Stimulated activated CD4-positive, alpha-beta T cell treated with anti-CD3 and anti-CD28 coated beads, Interleukin-4, amount 100 ng/mL, for 1 hour (primary cell): ENCODE measurements at regions not wholly inside any gene's neighbourhood (a gene's known extent, or its start where the extent isn't known, plus 50 kb on each side); places are given as distances from the start of the nearest gene placed in this dataset.
A peak's percentile ranks its signal among the peaks of the same experiment; 100 is the strongest.
"Not testable (repeated sequence)": the region's sequence is repeated elsewhere in the genome, so short reads cannot be mapped to it uniquely, and the experiment has no call there.

Source experiments
- DNase-seq: peaks from one replicate; pipeline ENCODE4 v3.0.0-alpha.2; 2020

DNA sequence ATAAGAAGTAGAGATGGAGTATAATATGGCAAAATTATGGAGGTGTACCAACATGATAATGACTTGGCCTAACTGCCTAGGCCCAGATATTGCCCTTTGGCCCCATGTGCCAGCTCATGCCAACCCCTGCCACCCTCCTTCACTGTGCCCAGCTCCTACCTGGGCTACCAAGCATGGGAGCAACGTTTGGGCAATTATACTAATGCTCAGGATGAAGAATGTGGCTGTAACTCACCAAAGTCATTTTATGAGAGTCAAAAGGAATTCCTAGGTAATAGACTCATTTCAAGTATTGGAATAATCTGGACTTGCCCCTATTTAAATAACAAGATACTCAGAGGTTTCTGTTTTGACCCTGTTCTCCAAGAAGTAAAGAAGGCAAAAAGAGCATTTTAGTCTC lies 240.2 kb upstream of the IL12A start:
- DNase-seq = no peak

DNA sequence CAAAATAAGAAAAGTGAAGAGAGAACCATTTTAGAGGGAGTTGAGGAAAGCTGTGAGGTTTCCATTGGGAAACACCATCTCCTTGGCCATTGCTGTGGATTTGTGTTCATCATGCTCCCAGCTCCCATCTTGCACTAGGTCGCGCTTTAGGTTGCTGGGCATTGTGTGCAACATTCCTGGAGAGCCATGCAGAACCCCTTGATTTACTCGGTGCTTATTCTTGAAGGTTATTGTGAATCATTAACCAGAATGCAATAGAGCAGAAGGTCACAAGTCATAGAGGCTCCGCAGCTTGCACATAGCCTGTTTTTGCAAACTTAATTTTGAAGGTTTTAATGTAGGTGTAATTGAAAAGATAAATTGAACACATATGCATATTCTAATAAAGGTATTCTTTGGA lies 239.2 kb upstream of the IL12A start:
- DNase-seq = no peak

DNA sequence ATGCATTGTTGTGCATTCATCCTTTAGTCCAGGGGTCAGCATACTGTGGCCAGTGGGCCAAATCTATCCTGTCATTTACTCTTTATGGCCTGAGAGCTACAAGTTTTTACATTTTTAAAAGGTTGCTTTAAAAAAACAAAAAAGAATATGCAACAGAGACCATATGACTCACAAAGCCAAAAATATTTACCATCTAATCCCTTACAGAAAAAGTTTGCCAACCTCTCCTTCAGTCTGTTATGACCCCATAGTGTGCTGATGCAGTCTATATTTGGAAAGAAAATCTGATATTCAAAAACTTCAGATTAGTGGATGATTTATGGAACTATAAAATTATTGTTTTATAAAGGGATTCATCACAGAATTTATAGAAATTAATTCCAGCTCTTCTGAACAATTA lies 237.5 kb upstream of the IL12A start:
- no peak for DNase-seq

DNA sequence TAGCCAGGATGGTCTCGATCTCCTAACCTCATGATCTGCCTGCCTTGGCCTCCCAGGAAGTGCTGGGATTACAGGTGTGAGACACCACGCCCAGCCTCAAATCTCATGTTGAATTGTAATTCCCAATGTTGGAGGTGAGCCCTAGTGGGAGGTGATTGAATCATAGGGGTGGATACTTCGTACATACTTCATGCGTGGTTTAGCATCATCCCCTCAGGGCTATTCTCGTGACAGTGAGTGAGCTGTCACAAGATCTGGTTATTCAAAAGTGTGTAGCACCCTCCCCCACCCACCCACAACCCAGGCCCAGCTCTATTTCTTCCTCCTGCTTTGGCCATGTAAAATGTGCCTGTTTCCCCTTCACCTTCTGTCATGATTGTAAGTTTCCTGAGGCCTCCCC lies 236.9 kb upstream of the IL12A start:
- DNase-seq = no peak

DNA sequence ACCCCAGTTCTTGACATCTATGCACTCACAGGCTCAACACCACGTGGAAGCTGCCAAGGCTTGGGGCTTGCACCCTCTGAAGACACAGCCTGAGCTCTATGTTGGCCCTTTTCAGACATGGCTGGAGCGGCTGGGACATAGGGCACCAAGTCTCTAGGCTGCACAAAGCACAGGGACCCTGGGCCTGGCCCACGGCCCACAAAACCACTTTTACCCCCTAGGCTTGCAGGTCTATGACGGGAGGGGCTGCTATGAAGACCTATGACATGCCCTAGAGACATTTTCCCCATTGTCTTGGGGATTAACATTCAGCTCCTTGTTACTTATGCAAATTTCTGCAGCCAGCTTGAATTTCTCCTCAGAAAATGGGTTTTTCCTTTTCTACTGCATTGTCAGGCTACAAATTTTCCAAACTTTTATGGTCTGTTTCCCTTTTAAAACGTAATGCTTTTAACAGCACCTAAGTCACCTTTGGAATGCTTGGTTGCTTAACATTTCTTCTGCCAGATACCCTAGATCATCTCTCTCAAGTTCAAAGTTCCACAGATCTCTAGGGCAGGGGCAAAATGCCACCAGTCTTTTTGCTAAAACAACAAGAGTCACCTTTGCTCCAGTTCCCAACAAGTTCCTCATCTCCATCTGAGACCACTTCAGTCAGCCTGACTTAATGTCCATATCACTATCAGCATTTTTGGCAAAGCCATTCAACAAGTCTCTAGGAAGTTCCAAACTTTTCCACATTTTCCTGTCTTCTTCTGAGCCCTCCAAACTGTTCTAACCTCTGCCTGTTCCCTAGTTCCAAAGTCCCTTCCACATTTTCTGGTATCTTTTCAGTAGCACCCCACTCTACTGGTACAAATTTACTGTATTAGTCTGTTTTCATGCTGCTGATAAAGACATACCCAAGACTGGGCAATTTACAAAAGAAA lies 232.1 kb upstream of the IL12A start:
- not testable (repeated sequence) for DNase-seq

DNA sequence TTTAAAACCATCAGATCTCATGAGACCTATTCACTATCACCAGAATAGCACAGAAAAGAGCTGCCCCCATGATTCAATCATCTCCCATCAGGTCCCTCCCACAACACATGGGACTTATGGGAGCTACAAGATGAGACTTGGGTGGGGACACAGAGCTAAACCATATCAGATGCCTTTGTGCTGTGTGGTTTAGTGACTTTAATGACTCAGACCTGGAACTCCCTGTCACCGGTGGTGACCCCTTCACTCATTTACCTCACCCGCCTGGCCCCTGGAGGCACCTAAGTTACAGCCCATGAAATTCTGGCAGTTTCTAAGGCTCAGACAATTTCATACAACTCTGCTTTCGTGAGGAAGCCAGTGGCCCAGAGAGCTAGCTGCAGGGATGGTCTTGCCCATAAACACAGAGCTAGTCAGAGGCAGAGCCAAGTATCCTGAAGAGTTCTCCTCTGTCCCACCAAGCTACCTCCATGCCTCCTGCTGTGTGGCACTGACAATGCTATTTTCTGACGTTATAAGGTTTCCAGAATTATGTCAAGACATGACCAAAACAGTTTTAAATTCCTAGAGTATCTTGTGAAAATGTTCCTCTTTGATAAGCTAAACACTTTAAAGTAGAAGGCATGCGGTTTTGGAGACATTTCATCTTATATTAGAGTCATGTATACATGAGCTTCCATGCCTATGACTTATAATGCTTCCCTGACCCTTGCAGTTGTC lies 231.1 kb upstream of the IL12A start:
- DNase-seq = no peak

DNA sequence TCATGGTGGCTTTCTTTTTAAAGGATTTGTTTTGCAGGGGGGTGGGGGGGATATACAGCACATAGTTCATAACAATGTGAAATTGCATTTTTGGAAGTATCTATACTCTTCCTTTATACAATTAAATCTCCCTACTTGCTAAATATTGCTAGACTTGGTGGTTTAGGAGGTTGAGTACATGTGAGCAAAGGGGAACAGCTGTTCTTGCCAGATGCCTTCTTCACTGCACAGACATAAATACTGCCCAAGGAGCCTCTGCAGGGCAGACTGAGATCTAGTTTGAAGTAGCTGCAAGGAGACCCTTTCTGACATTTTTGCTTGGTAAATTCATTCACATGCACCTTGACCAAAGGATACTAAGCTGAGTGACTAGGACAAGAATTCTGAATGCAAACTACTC lies 228.6 kb upstream of the IL12A start:
- DNase-seq = no peak

DNA sequence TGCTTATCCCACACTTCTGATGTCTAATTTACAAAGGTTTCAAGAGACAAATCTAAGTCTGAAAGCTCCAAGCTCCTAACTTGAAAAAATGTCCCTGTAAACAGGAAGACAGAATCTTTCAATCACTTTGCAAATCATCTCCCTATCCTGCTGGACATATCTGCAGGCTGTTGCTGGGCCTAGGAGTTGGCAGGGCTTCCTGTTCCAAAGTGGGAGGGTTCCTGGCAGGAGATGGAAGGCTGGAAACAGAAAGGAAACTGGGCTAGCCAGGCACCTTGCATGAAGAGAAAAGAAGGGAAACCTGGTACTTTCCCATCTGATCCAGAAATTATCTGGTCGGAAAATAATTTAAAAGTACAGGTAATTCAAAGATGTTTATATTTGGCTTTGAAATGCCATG lies 227.3 kb upstream of the IL12A start:
- DNase-seq = no peak

DNA sequence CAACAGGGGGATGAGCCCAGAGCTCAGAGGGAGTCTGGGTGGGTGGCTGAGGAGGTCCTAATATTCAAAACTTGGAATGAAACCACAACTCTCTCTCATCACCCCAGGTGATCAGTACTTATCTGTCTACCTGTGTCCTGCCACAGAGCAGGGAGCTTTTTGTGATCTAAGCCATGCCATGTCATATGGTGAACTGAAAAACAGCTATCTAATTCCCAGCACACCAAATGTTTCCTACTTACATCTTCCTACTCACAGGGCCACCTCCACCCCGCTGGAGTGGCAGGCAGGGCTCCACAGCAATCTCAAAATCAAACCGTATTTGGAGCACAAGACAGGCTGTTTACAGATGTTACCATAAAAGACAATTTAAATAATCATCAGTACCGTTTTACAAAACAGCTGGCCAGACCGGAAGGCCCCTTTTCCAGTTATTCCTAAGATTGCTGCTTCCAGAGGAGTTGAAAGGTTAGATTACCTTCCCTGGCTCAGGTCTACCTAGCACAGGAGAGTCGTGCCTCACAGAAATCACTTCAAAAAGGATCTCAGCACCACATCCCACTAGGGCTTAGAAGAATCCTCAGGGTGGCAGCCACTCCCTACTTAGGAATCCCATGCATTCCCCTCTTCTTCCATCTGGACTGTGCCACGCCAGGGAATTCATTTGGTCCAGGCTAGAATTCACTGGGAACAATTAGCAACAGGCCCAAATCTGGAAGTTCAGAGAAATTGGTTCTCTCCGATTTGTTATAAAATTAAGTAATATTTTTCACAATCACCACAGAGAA lies 226.6 kb upstream of the IL12A start:
- DNase-seq = no peak

DNA sequence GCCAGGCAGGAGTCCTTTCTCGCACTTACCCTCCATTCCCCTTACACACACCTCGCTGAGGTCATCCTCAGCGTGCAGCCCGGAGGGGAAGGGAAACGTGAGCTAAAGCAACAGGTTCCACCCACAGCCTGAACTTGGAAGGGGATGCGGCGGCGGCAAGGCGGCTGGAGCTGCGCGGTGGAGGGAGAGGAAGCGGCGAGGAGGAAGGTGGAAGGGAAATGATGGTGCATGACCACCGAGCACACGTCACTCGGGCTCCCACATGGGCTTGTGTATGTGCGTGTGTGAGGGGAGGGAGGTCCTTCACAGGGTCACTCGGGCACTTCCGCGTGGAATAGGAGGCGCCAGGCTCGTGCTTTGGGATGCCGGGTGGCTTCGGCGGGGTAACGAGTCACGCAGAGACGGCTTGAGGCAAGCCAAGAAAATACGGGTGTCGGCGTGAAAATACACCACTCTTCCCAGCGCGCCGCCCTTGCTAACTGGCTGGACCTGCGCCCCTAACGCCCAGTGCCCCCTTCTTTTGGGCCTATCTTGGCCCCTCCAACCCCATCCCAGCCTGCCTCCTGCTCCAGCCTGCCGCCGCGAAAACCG lies 225.5 kb upstream of the IL12A start:
- no peak for DNase-seq

DNA sequence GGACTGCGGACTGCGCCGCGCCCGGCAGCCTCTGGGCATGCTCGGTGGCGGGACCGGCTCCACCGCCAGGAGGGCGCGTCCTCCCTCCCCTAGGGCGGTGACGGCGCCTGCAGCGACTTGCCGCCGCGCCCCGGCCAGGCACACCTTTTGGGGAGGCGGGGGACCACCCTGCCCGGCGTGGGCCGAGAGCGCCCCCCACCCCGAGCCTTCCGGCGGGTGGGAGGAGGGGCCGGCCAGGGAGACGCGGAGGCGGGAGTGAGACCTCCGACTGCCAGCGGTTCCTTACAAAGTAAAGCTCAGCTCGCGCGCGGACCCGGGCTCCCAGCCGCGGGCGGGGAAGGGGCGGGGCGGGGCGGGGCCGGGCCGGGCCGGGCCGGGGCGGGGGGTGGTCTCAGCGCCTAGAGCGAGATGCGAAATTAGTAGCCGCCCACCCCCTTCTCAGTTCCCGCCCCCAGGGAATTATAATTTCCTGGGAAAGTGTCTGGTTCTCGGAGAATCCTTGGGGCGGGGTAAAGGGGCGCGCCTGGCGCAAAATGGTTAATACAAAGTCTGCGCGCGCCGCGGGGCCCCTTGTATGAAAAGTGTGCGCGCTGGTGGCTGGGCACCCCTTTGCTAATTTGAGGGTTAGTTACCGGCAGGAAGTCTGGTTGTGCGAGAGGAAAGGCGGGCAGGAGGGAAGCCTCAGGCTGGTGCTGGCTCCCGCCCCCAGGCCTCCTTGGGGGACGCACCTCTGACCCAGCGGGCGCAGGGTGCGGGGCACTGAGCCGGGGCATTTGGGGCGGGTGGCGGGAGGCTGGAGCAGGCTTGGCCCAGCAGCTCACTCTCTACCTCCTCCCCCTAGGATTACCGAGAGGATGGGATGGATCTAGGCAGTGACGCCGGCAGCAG lies 224.8 kb upstream of the IL12A start:
- peak; percentile 11 for DNase-seq

DNA sequence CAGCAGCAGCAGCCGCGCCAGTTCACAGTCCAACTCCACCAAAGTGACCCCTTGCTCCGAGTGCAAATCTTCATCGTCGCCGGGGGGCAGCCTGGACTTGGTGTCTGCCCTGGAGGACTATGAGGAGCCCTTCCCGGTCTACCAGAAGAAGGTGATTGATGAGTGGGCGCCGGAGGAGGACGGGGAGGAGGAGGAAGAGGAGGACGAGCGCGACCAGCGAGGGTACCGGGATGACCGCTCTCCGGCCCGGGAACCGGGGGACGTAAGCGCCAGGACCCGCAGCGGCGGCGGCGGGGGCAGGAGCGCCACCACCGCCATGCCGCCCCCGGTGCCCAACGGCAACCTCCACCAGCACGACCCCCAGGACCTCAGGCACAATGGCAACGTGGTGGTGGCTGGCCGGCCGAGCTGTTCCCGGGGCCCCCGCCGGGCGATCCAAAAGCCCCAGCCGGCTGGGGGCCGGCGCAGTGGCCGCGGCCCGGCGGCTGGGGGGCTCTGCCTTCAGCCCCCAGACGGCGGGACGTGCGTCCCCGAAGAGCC lies 224.1 kb upstream of the IL12A start:
- DNase-seq = no peak

DNA sequence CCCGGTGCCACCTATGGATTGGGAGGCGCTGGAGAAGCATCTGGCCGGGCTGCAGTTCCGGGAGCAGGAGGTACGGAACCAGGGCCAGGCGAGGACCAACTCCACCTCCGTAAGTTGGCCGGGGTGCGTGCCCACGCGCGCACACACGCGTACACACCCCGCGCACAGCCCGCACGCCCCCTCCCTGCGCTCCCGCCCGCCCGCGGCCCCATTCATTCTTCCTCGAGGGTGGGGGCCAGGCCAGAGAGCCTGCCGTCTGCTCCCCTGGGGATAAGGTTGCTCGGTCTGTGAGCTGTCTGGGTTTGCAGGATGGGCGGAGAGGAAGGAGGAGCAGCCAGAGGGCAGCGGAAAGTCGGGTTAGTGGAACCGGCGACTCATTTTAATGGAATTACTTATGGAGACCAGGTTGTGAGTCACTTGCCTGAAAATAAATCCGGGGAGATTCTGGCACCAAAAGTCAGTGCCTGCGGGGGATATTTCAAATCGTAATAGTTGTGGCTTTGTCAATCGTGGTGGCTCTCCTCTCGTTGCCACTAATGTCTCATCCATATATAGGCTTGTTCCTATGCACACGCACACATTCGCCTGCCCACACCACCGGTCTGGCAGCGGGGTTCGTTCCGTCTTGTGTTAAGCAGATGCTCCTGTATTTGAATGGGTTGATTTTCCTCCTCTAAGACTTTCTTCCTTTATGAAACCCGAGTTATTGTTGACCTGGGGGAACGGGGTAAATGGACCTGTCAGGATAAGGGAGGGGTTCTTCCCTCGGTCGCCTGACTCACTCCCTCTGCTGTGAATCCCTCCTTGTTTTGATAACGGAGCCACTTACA lies 223.4 kb upstream of the IL12A start:
- no peak for DNase-seq

DNA sequence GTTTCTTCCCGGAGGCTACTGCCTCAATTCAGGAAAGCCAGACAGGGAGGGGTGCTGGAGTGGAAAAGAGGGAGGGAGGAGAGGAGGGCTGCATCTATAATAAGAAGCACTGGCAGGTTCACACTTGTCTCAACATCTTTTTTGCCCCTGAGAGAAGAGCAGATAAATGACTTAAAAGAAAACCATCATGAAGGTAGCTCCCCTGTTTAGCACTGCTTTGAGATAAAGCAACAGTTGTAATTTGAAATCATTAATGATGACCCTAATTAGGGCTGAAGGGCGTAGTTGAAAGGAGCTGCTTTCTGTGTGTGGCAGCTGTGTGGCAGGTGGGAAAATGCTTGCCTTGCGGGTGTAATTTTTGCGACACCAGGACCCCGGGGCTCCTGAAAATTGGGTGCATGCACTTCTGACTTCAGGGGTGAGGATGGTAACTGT lies 222.8 kb upstream of the IL12A start:
- DNase-seq = no peak

DNA sequence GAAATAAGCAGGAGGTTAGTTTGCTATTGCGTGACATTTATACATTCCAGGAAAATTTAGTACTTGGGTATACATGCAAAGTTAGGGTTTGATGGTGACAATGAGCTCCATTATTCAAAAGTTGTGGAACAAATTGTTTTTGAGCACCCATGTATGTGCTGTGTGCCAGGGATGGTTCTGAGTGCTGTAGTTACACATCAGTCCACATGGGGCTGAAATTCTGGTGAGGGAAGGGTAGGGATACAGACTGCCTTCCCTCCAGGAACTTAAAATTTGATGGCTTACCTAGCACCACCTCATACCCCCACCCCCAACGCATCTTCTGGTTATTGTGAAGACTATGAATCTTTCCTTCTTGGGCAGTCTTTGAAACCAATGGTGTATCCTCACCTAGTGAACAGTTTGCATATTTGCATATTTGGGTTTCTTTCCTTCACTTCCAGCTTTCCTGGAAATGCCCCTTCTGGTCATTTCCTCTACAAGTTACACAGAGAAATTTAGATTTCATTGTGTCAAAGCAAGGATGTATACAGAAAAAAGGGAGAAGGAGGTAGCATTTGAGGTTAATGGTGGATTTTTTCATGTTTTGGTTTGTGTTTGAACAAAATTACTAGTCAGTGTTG lies 222.0 kb upstream of the IL12A start:
- DNase-seq = no peak

DNA sequence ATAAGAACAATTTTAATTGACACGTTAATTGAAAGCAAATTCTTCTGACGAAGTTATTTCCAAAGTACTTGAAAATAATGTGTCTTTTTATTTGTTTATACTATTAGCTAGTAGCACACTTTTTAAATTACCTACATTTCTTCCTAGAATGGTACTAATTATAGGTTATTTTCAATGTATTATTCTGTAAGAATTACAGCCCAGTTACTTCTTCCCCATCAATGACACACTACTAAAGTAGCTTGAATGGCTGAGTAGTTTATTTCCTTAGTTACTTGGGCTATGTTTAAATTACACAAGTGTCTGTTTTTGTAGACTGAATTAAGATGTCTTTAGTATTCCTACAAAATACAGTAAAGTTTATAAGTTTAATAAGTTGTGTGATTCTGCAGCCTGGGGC lies 217.6 kb upstream of the IL12A start:
- DNase-seq = no peak

DNA sequence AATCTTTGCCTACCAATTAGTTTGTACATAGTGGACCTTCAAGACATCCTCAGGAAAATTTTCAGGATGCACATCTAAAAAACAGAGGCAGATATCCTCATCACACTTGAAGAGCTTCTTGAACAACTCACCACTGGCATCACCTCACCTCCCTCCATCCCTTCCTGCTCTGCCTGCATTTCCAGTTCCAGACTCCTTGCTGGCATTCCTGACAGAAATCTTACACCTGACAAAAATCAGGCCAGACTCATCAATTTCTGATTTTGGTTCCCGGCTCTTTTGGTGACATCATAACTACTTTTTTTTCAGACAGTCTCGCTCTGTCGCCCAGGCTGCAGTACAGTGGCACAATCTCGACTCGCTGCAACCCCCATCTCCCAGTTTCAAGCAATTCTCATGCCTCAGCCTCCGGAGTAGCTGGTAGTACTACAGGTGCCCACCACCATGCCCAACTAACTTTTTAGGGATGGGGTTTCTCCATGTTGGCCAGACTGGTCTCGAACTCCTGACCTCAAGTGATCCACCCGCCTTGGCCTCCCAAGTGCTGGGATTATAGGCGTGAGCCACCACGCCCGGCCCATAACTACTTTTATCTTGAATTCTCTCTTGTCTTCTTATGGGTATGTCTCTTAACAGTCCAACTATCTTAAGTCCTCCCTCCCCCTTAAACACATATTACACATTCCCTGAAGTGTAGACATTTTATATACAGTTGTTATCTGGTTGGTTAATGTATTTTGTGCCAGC lies 216.6 kb upstream of the IL12A start:
- DNase-seq = no peak

DNA sequence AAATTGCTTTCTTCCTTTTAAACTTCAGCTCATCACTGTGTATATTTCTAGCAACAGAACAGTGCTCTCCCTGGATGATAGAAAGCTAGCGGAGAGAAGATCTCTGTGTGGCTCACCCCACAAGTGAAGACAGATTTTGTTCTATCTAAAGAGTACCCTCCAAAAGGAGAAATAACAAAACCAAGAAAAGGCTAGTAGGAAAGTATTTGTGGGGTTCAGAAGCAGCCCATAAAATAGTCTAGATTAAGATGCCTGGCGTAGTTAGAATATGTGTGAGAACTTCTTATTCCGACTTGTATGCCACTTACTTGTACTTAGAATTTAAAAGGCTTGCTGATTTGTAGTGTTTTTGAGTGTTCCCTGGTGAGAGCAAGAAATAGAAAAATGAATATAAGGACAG lies 214.9 kb upstream of the IL12A start:
- DNase-seq = no peak

DNA sequence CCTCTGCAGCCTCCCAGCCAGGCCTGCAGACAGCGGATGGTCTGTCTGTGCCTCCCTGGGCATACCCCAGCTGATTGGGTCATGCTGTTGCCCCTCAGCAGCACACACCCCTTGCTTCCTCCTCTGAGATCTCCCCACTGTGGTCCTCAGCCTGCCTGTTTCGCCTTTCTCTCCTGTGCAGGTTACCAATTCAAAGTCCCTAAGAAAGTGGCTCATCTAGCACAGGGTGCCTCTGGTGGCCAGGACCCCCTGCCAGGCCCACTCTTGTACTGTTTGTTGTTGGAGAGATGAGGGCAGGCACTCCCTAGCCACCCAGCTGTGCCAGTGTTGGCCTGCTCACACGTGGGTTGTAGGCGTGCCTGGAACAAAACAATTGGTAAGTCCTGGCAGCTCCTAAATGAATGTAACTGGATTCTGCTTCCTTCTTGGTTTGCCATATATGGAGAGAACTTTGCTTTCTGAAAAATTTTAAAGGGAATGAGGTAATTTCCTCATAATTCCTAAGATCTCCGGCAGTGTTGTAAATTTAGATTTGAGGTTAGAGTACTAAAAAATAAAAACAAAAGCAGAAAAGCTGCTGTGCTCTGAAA lies 213.2 kb upstream of the IL12A start:
- DNase-seq = no peak
